ENCODE measurements at regions not wholly inside any gene's neighbourhood (a gene's known extent, or its start where the extent isn't known, plus 50 kb on each side); places are given as distances from the start of the nearest gene placed in this dataset.

DNA sequence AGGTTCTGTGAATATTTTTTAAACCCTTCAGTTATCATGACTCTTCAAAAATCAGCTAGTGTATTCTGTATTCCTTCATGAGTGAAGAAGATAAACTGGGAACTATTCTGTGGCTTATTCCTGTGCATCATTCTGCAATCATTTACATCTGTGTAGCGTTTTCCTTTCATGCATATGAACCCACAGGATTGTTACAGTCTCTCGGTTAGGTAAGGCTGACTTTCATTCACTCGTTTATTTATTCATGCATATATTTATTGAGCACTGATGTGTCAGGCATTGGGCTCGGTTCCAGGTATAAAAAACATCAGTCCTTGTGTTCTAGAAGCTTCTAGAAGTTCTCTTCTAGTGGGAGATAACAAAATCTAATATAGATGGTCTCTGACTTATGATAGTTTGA, 318.4 kb downstream of the MAN2A1 start:
- no peak for DNase-seq
- Histone ChIP-seq H3K27ac (no peak overlapping the region), H3K4me1 (no peaks in the 10 kb centered on the region), H3K36me3 (no peaks in the 10 kb centered on the region), H3K9me3 (no peaks in the 10 kb centered on the region), H3K4me3 (no peak overlapping the region), H3K27me3 (no peaks in the 10 kb centered on the region)
- intact Hi-C loops (cut with DNase I; ENCODE audit: low total_unique reads): no loop called here
- TF ChIP-seq, protein P1, sequence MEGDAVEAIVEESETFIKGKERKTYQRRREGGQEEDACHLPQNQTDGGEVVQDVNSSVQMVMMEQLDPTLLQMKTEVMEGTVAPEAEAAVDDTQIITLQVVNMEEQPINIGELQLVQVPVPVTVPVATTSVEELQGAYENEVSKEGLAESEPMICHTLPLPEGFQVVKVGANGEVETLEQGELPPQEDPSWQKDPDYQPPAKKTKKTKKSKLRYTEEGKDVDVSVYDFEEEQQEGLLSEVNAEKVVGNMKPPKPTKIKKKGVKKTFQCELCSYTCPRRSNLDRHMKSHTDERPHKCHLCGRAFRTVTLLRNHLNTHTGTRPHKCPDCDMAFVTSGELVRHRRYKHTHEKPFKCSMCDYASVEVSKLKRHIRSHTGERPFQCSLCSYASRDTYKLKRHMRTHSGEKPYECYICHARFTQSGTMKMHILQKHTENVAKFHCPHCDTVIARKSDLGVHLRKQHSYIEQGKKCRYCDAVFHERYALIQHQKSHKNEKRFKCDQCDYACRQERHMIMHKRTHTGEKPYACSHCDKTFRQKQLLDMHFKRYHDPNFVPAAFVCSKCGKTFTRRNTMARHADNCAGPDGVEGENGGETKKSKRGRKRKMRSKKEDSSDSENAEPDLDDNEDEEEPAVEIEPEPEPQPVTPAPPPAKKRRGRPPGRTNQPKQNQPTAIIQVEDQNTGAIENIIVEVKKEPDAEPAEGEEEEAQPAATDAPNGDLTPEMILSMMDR (IDR thresholded peaks at IDR 0.05): no peak
- no peak for TF ChIP-seq POLR2A (IDR thresholded peaks at IDR 0.05)

DNA sequence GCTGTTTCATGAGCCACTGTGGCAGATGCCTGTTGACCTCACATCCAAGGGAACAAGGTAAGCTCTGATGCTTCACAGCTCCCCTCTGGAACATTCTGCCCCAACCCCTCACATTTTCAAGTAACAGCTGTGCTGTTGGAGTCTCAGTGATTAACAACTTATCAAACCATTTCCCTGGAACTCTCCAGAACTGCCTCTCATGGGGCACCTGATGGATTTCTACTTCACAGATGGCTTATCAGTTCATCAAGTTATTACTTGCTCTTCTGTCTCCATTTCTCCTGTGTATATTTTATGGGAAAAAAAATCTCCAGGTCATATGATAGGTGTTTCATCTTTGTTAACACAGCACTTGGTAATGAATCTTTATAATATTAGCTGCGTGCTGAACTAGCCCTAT, 322.4 kb downstream of the MAN2A1 start:
- intact Hi-C loops (cut with DNase I; ENCODE audit: low total_unique reads): no loop called here
- no peaks in the 10 kb centered on the region for H3K4me1 ChIP-seq
- H3K27ac ChIP-seq: no peak overlapping the region
- no peak overlapping the region for H3K4me3 ChIP-seq
- H3K27me3 ChIP-seq: no peaks in the 10 kb centered on the region
- no peaks in the 10 kb centered on the region for H3K36me3 ChIP-seq
- DNase-seq: no peak
- no peak for TF ChIP-seq POLR2A (IDR thresholded peaks at IDR 0.05)
- TF ChIP-seq, protein P1 (IDR thresholded peaks at IDR 0.05): no peak
- no peaks in the 10 kb centered on the region for H3K9me3 ChIP-seq

- Histone ChIP-seq H3K4me1 (no peaks in the 10 kb centered on the region), H3K9me3 (no peaks in the 10 kb centered on the region), H3K4me3 (no peak overlapping the region), H3K27ac (no peak overlapping the region), H3K27me3 (no peaks in the 10 kb centered on the region), H3K36me3 (no peaks in the 10 kb centered on the region)
- DNase-seq: no peak
- intact Hi-C loops (cut with DNase I; ENCODE audit: low total_unique reads): no loop called here
- TF ChIP-seq, protein P1 (IDR thresholded peaks at IDR 0.05): no peak
- TF ChIP-seq POLR2A (IDR thresholded peaks at IDR 0.05): no peak
Measured at GRCh38 chr5:110013017-110013416, 323.3 kb downstream of the MAN2A1 start.

DNA sequence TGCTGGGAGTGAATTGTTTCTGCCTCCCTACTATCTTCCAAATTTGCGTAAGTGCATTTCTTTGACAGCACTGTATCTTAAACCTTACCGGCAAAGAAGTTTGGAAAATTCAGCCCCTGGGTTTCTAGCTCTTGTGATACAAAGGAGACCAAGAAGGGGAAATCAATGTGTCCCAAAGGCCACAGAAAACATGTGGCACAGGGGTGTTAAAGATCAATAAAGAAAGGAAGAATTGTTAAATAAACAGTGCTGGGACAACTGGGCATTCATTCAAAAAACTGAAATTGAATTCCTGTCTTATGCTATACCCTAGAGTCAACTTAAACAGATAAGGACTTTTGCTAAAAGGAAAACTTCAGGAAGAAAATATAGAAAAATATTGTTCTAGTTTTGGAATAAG, 328.1 kb downstream of the MAN2A1 start:
- intact Hi-C loops (cut with DNase I; ENCODE audit: low total_unique reads): no loop called here
- H3K9me3 ChIP-seq: no peaks in the 10 kb centered on the region
- no peak for DNase-seq

DNA sequence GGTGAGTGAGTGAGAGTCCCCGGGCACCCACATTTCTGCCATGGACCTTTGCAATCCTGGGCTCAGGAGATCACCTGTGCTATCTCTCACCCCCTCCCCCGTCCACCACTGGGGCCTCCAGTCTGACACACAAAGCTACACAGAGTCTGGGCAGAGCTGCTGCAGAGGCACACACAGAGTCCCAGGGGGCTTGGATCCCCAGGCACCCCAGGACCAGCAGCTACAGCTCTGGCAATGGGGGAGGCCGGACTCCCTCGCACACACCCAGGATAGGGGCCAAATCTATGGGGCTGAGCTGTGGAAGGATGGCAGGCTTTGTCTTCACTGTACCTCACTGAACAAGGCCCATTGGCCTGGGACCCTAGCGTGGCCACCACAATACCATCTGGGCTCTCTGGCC, 328.8 kb downstream of the MAN2A1 start:
- no peak for TF ChIP-seq POLR2A (IDR thresholded peaks at IDR 0.05)
- TF ChIP-seq, protein P1 (IDR thresholded peaks at IDR 0.05): no peak
- Histone ChIP-seq H3K4me1 (no peaks in the 10 kb centered on the region), H3K4me3 (no peak overlapping the region), H3K27me3 (no peaks in the 10 kb centered on the region), H3K27ac (no peak overlapping the region), H3K36me3 (no peaks in the 10 kb centered on the region), H3K9me3 (no peaks in the 10 kb centered on the region)
- no peak for DNase-seq
- intact Hi-C loops (cut with DNase I; ENCODE audit: low total_unique reads): no loop called here

More for the DNA sequence above, 328.1 kb downstream of the MAN2A1 start:
- Histone ChIP-seq H3K4me3 (no peak overlapping the region), H3K36me3 (no peaks in the 10 kb centered on the region), H3K27me3 (no peaks in the 10 kb centered on the region), H3K27ac (no peak overlapping the region), H3K4me1 (no peaks in the 10 kb centered on the region)
- TF ChIP-seq, protein P1 (IDR thresholded peaks at IDR 0.05): no peak
- TF ChIP-seq POLR2A (IDR thresholded peaks at IDR 0.05): no peak

All from uterus (tissue), 3 donors.